T-helper 2 cell (primary cell): ENCODE measurements at regions not wholly inside any gene's neighbourhood (a gene's known extent, or its start where the extent isn't known, plus 50 kb on each side); places are given as distances from the start of the nearest gene placed in this dataset.
"Not testable (repeated sequence)": the region's sequence is repeated elsewhere in the genome, so short reads cannot be mapped to it uniquely, and the experiment has no call there.

Experiments
- DNase-seq, 5 experiments: peaks; one replicate each; pipeline versions ENCODE4 v3.0.0 to v3.0.0-alpha.2; 2012 to 2022

- not testable (repeated sequence) for DNase-seq
These were observed 132.7 kb upstream of the HSFY2 start for GRCh38 chrY:18906198-18906597.

DNA sequence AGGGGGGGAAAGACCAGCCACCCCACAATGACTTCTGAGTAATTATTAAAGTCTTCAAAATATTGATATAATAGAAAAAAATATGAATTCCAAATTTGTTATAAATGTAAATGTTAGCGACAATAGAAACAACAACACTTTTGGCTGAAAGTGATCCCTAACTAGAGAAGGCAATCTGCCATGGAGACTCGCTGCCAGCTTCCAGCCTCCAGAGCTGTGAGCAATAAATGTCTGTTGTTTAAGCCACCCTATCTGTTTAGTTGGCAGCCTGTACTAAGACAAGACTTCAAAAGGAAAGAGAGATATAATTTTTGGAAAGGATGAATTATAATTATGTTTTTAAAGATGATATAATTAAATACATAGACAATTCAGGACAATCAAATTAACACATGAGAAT lies 130.8 kb upstream of the HSFY2 start:
- DNase-seq = no peak

DNA sequence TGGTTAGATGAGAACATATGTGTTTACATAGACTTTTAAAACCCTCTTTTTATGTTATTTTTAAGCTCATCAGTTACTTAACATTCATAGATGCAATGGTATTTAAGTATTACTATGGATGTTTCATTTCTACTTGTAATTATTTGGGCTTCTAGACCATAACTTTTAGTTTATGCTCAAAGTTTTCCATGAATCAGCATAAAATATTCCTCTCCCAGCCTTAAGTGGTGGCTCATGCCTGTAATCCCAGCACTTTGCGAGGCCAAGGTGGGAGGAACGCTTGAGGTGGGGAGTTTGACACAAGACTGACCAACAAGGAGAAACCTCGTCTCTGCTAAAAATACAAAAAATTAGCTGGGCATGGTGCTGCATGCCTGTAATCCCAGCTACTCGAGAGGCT lies 118.5 kb upstream of the HSFY2 start:
- DNase-seq = no peak

DNA sequence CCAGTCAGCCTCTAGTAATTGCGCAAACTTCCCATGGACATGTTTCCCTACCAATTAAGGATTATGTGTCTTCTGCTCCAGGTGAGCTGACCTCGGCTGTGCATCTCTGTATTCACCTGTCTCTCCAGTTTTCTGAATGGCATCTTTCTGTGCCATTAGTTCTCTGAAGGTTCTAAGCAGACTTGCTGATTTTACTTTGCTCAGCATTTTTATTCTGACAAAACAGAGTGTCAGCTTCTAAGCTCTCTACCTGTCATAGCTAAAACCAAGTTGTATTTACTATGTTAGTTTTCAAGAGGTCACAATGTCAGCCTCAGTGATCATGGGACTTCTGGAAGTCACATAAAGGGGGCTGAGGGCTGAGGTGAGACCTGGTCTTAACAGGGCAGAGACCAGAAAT lies 116.0 kb upstream of the HSFY2 start:
- DNase-seq = no peak

DNA sequence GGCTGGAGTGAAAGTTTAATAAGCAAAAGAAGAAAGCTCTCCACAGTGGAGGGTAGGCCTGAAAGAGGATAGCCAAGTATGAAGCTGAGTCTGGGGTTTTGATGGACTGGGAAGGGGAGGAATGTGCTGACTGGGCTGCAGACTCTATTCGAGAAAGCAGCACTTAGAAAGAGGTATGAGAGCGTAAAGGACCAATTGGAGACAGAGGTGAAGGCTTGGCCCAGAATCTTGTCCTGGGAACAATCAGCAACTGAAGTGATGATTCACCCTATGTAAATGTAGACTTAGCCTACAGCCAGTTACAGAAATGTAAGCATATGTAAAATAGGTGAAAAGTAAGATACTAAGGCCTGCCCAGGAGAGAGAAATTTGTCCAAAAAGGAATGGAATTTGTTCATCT lies 111.2 kb upstream of the HSFY2 start:
- no peak for DNase-seq

DNA sequence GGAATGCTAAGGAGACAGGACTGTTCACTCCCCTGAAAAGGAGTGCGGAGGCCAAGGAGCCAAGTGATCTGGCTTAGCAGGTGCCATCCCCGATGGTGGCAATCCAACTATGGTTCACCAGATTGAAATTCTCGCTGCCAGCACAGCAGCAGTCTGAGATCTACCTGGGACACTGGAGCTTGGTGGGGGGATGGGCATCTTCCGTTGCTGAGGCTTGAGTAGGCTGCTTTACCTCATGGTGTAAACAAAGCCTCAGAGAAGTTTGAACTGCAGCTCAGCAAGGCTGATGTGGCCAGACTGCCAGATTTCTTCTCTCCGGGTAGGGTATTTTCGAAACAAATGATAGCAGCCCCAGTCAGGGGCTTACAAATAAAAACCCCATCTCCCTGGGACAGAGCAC lies 95.6 kb upstream of the HSFY2 start:
- DNase-seq = not testable (repeated sequence)

- not testable (repeated sequence) for DNase-seq
These were observed 93.5 kb upstream of the HSFY2 start for GRCh38 chrY:18866887-18867551.

DNA sequence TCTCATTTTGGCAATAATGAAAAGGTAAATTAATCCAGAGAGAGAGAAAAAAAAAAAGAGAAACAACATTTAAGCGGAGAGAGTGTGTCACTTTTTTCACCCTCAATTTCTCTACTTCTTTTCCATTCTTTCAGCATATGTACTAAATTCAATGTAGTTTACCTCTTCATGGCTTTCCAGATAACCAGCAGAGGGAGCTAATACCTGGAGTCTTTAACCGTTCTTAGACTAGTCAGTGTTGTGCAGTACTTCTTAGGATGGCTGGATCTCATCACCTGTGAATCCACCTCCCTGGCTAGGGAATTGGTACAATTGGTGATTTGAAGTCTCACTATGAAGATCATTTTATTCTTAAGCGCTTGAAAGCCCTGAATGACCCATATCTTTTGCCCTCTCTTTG lies 87.3 kb upstream of the HSFY2 start:
- not testable (repeated sequence) for DNase-seq

GRCh38 chrY:18858484-18859191 lies 85.1 kb upstream of the HSFY2 start:
- not testable (repeated sequence) for DNase-seq

DNA sequence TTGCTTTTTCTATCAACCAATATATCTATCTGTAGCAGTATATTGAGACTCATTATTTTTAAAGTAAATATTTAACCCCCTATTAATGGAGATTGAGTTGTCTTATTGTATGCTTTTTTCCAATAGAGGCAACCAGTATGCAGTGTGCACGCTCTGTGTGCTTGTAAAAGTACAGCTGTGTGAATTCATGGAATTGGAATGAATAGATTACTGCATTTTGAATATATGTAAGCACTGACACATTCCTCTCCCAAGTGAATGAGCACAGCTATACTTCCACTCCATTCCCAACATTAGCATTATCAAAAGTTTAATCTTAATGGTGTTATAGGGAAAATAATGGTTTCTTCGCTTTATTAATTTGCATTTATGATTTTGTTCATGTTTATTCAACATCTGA lies 81.6 kb upstream of the HSFY2 start:
- not testable (repeated sequence) for DNase-seq

- DNase-seq = not testable (repeated sequence)
These were observed 79.8 kb upstream of the HSFY2 start for GRCh38 chrY:18853323-18853722.

- not testable (repeated sequence) for DNase-seq
These were observed 63.1 kb upstream of the HSFY2 start for GRCh38 chrY:18836643-18837042.
